SKM-1 (cell line): ENCODE measurements at regions not wholly inside any gene's neighbourhood (a gene's known extent, or its start where the extent isn't known, plus 50 kb on each side); places are given as distances from the start of the nearest gene placed in this dataset.

ENCODE experiments used
- DNase-seq: peaks from one replicate; lab custom pipeline; 2025; ENCODE audit not compliant: unreplicated experiment; lab: John Stamatoyannopoulos, UW

DNA sequence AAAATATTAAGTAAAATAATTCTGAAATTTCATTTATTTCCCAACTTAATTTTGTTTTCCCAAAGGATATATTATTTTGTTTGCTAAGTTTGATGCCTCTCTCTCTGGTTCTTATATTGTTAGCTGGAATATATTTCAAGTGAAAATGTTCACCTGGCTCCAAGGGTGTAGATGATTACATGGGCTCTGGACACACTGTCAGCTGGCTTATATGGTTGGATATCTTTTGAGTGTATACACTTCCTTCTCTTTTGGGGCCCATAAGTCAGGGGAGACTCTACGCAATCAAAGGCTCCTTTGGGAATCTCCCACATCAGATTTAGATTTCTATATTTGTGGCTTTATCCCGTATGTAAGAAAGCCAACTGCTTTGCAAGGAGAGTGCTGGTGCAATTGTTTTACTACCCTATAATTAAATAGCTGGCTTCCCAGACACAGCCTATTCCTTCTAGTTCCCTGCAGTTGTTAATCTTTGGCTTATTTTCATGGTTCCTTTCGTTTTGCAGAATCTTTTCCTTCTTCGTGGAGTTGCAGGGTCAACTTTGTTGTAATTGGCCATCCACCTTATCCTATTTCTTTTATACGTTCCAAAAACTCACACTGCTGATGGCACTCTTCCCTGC is 225.7 kb downstream of the DPH6 start:
- DNase-seq = no peak

DNA sequence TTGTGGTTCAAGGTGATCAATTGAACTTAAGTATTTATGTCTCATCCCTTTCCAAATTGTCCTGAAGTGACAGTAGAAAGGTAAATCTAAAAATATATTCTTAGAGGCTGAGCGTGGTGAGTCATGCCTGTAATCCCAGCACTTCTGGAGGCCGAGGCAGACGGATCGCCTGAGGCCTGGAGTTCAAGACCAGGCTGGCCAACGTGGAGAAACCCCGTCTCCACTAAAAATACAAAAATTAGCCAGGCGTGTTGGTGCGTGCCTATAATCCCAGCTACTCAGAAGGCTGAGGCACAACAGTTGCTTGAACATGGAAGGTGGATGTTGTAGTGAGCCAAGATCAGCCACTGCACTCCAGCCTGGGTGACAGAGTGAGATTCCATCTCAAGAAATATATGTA is 226.6 kb downstream of the DPH6 start:
- no peak for DNase-seq

DNA sequence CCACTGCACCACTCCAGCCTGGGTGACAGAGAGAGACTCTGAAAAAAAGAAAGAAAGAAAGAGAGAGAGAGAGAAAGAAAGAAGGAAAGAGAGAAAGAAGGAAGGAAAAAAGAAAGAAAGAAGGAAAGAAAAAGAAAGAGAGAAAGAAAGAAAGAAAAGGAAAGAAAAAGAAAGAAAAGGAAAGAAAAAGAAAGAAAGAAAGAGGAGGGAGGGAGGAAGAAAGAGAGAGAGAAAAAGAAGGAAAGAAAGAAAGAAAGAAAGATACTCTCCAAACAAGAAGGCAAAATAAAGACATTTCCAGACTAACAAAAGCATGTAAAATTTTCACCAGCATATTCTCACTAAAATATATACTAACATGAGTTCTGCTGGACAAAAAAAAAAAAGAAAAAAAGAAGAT is 228.7 kb downstream of the DPH6 start:
- no peak for DNase-seq

DNA sequence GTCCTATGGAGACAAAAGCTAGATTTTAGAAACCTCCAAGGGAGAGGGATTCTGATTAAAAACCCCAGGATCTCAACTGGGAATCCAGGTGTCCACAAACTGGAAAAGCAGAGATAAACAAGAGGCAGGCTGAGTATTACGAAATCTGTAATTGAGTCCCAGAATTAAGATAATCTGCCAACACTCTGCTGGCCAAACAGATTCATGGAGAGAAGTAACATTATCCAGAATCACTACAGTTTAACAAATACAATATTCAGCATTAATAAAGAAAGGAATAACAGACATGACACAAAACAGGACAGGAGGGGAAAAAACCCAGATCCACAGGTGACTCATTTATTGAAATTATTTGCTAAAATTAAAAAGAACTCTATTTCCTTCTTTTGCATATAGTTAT is 227.2 kb upstream of the NANOGP8 start:
- no peak for DNase-seq

DNA sequence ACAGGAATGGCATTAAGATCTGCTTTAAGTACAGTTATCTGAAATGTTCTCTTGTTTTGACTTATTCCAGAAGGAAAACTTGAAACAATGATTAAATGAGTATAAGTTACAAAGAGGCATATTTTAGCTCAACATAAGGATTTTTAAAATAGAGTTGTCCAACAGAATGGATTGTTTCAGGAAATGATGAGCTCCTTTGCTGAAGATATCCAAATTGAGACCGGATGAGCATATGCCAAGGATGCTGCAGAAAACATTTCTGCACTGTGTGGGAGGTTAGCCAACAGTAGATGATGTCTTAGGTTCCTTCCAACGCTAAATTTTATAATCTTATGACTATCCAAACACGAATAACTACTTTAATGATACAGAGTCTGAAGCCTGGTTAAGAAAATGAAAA is 226.5 kb upstream of the NANOGP8 start:
- DNase-seq = no peak

DNA sequence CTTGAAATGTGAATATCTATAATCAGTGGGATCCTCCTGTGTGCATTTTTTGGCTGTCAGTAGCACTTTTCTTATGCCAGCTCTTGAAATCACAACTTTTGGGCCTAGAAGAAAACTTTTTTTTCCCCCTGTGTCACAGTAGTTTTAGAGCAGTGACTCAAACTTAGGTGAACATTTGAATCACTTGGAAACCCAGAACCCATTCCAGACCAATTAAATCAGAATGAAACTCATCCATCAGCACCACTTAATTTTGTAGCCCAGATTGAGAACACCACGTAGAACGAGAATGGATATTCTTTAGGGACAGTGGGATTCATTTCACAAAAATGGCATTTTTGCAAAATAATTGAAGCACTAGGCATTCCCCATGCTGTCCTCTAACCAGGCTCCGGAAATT is 224.8 kb upstream of the NANOGP8 start:
- DNase-seq = no peak

DNA sequence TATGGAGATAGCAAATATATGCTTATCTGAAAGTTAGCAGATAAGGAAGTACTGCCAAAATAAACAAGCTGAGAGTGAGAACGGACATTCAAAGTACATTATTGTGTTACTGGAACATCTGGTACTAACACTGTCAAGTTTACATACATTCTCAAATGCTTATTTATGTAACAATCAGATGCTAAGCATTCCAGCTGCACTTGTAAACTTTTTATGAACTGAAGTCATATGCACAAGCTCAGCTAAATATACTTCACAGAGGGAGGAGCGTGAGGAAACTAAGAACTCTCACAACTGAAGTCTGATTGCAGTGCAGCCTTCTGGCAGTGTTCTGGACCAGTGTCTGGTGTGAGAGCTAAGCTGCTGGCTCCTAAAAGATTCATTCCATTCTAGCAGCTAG is 223.7 kb upstream of the NANOGP8 start:
- DNase-seq = no peak

DNA sequence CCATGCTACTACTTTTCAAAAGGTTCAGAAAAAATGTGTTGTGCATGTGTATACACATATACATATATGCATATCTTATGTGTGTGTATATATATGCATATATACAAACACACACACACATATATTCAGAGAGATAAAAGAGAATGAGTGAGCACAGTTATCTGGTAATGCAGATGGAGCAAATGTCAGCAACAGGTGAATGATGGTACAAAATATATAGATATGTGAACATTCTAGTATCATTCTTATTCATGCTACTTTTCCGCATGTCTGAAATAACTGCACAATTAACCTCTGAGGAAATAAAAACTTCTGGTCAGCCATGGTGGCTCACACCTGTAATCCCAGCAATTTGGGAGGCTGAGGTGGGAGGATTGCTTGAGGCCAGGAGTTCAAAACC is 222.6 kb upstream of the NANOGP8 start:
- DNase-seq = no peak

DNA sequence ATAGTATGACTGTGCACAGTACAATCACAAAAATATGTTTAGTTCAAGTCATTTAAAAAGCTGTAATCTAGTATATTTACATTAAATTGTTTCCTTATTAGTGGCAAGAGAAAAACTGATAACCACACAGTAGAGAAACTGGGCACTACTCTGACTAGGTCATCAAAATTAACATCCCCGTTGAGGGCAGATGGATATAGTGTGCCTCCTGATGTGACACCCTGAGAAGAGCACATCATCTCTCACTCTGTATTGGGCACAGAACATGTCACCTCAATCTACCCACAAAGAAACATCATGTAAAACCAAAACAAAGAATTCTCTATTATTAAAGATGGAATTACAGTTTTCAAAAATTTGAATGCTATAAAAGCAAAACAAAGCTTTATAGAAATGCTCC is 221.9 kb upstream of the NANOGP8 start:
- DNase-seq = no peak

DNA sequence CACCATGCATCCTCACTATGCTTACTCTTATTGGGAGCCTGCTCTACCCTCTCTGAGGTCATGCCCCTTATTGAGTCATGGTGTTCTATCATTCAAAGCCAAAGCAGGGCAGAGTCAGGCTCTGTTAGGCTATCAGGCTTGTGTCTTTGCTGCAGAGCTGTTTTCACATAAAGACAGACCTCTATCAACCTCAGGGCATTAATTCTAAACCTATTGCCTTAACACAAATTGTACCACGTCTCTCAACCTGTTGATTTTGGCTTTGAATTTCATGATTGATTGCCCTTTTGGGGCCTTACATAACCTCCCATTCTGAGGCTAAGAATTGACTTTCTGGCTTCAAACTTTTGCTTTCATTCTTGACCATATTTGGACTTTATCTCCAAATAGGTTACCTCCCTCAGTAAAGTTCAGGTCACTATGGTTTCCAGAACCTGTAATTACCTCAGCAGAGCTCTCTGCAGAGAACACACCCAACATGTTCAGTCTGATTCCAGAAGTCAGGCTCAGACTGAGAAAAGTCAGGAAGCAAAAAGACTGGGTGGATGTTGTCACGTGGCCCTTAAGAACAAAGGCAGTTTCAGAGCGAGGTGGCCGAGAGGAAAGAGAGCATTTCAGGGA is 221.4 kb upstream of the NANOGP8 start:
- DNase-seq = no peak

DNA sequence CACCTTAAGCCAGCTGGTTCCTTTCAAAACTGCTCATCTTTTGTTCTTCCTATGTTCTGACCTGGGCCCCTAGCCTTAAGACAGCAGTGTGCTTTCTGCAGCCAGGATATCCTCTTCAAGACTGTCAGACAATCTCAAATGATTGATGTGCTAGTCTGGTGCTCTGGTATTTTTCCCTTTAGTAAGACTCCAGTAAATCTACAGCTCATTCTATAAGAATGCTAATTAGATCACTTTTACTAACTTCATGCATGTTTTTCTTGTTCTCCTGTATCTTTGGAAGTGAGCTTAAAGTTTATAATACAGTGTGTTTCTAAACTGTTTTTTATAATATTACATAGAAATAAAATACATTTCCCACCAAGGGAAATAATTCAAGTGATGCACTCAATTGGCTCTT is 220.9 kb upstream of the NANOGP8 start:
- DNase-seq = no peak

DNA sequence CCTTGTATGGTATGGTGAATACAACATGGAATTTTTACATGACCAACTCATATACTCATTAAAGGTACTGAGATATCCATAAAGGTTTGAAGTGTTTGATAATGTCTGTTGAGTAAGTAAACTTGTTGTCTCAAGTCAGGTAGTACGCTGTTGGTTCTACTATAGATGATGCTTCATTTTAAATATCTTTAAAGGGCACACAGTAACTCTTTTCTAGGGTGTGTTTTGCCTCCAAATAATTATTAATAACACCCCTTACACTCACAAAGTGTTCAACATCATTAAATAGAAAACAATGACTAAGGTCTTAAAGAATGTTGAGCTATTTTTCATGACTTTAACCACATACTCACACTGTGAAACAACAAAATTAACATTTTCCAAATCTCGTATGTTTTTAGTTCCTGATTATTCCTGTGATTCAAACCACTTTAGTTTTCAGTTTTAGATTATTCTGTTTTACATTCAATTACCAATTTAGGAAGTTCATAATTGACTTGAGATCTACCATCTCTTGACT is 220.0 kb upstream of the NANOGP8 start:
- no peak for DNase-seq

DNA sequence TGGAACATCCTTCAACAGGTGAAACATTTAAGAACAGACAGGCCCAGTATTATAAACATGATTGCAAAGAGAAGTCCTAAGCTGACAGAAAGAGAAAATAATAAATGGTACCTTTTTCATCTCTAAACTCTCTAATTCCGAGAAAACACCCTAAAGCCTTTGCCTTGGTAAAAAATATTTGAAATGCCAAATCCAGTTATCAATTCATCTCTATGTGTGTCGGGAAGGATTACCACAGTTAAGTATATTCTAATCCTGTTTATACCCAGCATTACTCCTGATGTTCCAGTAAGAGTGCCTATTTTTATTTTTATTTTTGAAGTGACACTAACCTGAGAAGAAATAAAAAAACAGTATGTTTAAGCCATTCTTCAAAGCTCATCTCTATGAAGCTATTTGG is 219.3 kb upstream of the NANOGP8 start:
- no peak for DNase-seq

DNA sequence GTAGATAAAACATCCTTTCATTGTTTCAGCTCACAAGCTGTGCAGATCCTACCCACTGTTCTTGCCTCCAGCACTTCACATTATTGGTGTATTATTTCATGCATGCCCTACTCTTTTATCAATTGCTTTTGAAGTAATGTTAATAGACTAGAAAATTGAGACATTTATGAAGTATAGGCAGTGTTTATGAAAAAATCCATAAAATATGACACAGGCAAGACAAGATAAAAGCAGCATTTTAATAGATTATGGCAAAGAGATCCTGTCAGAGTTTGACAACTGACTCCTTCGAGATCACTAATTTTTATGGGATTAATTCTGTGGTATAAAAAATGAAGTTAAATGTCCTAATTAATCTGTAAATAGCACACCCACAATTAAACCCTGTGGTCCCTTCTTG is 217.2 kb upstream of the NANOGP8 start:
- no peak for DNase-seq

DNA sequence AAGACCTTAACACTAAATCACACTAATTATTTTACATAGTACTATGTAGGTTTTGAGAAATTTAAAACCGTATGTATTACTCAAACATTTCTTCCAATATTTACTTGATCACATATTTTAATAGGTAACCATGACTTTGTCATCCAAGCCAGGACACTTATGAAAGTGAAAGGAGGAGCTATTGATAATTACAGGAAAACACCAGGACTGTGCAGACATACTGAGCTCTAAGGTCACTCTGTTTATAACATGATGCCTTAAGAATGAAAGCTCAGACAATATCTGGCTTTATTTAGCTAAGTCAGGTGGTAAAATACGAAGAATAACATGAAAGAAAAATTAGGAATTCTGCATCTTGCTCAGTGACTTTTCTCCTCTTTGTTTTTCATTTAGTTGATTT is 216.0 kb upstream of the NANOGP8 start:
- no peak for DNase-seq

DNA sequence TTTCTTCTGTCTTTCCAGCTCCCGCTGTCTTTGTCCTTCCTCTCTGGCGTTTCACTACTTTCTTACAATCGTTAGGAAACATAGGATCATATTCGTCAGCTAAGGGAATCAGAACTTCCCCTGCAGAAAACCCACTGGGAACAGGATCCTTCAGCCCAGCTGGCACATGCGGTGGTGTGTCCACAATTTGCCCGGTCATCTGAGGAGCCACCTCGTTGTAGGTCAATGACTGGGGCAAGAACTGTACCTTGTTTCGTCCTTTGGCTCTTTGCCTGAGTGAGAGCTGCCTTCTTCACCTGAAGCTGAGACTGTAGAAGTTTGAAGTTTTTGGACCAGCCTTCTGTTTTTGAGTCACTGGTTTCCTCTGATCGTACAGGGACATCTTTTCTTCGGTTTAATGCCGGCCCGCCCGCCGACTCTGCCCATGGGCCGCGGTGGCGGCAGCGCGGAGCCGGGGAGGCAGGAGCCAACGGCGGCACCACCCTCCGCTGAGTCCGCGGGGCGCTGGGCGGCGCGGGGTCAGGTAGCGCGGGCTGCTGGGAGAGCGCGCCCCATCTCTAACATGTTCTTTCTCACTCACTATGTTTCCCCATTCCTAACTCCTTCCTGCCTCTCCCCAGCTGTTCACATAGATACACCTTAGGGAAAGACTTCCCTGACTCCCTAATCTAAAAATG is 214.1 kb upstream of the NANOGP8 start:
- DNase-seq = no peak

DNA sequence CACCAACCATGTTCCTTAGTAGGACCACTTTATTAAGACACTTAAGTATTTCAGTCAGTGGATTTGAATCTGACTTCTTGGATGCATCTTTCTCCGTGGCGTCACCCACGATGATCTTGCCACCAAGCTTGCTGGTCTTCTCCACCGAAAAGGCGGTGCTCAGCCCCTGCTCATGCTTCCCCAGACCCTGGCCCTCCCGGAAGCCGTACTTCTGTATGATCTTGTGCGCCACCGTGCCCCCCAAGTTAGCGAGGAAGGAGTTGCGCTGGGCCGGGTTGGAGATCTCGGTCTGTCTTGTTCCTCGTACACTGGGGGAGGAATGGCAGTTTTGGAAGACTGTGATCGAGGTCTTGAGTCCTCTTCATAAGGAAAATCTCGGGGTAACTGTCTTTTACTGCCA is 213.4 kb upstream of the NANOGP8 start:
- no peak for DNase-seq

DNA sequence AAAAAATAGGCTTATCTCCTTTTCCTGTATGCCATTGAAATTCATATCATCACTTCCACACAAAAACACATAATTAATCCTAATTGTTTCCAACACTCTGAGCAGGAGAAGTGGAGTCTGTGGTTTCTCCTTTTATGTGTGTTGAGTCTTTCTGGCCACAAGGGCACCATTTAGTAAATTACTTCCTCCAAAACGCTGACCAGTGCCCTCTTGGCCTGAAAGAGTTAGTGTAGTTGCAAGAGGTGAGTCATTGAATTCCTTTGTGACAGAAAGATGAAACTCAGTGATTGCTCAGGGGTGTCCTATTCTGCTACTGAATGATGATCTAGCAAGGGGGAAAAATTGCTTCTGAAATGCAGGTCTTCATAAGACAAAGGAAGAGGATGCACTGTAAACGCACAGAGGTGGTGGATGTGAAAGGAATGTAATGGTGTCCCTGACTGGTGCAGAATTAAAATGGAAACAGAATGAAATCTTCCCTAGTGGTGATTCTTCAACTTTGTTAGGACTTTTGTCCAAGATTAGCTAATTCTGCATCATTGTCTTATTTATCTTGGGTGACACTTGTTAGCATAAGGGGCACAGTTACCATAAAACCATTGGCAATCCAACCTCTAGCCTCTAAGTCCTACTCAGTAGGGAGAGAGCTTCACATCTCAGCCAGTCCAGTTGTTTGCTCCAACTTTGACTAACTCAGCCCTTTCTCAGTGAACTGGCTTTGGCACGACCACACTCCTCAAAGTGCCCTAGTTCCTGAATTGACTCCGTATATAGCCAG is 208.4 kb upstream of the NANOGP8 start:
- DNase-seq = no peak

DNA sequence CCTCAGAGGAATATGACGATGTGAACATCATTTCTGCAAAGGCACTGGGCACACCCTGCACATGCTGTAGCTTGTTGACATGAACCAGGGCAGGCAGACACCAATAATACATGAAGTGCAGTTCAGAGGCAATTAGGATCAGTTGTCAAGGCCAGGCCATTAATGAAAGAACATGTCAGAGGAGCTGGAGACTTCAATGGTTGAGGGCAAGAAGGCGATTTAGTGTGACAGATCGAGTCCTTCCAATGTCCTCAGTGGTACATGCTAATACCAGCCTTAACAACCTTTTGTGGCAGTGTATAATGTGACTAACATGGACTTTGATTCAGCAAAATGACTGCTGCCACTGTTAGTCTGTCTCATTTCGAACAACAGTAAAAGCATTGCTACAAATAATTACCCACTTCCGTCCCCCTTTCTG is 205.2 kb upstream of the NANOGP8 start:
- no peak for DNase-seq

DNA sequence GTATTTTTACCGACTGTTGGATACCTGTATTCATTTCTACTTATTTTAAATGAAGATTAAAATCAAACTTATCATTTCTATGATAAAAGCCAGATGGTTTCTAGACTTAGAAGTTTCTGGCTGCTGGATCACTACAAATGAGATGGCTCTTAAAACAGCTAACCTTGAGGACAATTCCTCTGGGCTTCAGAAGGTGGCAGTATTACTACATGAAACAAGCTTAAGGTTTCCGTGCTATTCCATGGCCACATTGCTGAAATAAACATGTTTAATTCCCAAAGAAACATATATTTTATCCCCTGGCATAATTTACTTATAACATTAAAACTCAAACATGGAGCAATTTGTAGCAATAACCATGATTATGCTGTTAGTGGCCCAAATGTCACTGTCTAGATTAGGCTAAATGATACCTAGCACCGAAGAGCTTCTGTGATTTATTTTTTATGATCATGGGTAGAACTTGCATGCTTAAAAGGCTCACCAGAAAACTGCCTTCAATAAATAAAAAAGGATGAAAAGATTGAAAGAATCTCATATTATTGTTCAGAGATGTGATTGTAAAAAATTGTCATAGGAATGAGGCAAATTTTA is 204.0 kb upstream of the NANOGP8 start:
- no peak for DNase-seq

DNA sequence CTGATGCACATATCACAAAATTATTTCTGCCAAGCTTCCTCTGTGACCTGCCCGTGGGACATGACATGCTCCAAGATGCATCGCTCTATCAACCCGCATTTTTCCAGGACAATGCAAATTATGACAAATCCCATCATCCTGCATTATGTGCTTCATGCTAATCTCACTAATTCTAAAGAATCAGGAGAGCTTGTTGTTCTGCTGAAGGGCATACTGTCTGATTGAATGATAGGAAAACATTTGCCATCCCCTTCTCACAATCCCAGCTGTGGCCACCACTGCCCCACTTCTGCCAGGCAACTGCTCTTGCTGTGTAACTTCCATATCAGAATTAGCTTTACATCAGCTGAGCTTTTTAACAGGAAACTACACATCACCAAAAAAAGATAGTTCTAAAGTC is 203.5 kb upstream of the NANOGP8 start:
- DNase-seq = no peak
